GM18909 (cell line): ENCODE measurements at regions not wholly inside any gene's neighbourhood (a gene's known extent, or its start where the extent isn't known, plus 50 kb on each side); places are given as distances from the start of the nearest gene placed in this dataset.
"Not testable (repeated sequence)": the region's sequence is repeated elsewhere in the genome, so short reads cannot be mapped to it uniquely, and the experiment has no call there.

Source experiments
- ATAC-seq: cut with Tn5 transposase; IDR thresholded peaks from one replicate; pipeline ENCODE4 v1.9.1; 2021; ENCODE audit warnings: mild to moderate bottlenecking; ENCODE audit not compliant: unreplicated experiment, poor library complexity

GRCh38 chr11:8768625-8769333 lies 86.2 kb downstream of the RPL27A start:
- ATAC-seq: no peak

- ATAC-seq: no peak
Measured at GRCh38 chr11:8772571-8773519, 90.3 kb downstream of the RPL27A start.

- ATAC-seq: no peak
Measured at GRCh38 chr11:8773916-8774539, 91.4 kb downstream of the RPL27A start.

GRCh38 chr11:8774916-8775315 lies 92.3 kb downstream of the RPL27A start:
- ATAC-seq: not testable (repeated sequence)

- ATAC-seq: no peak
Measured at GRCh38 chr11:8775332-8775731, 92.7 kb downstream of the RPL27A start.

GRCh38 chr11:8775734-8776133 lies 93.1 kb downstream of the RPL27A start:
- no peak for ATAC-seq

GRCh38 chr11:8776209-8776608 lies 93.6 kb downstream of the RPL27A start:
- no peak for ATAC-seq

- ATAC-seq: no peak
Measured at GRCh38 chr11:8777907-8778767, 95.5 kb downstream of the RPL27A start.

- no peak for ATAC-seq
Measured at GRCh38 chr11:8779107-8779506, 96.5 kb downstream of the RPL27A start.

- no peak for ATAC-seq
Measured at GRCh38 chr11:8779732-8780131, 97.1 kb downstream of the RPL27A start.

GRCh38 chr11:8784954-8785353 lies 102.4 kb downstream of the RPL27A start:
- no peak for ATAC-seq

GRCh38 chr11:8785457-8785856 lies 102.9 kb downstream of the RPL27A start:
- ATAC-seq: no peak

GRCh38 chr11:8785998-8786397 lies 103.4 kb downstream of the RPL27A start:
- ATAC-seq: no peak

- no peak for ATAC-seq
Measured at GRCh38 chr11:8786933-8787332, 104.3 kb downstream of the RPL27A start.

- ATAC-seq: no peak
Measured at GRCh38 chr11:8787372-8787771, 104.8 kb downstream of the RPL27A start.

- no peak for ATAC-seq
Measured at GRCh38 chr11:8788616-8789015, 106.0 kb downstream of the RPL27A start.

GRCh38 chr11:8789864-8790263 lies 107.3 kb downstream of the RPL27A start:
- ATAC-seq: no peak

GRCh38 chr11:8790968-8791367 lies 108.4 kb downstream of the RPL27A start:
- no peak for ATAC-seq

GRCh38 chr11:8792710-8793109 lies 110.1 kb downstream of the RPL27A start:
- ATAC-seq: no peak

- no peak for ATAC-seq
Measured at GRCh38 chr11:8793114-8793777, 110.7 kb downstream of the RPL27A start.
